Choroid plexus epithelial cell (primary cell): ENCODE measurements at regions not wholly inside any gene's neighbourhood (a gene's known extent, or its start where the extent isn't known, plus 50 kb on each side); places are given as distances from the start of the nearest gene placed in this dataset.

Source experiments
- DNase-seq: peaks from one replicate; pipeline ENCODE4 v3.0.0-alpha.2; 2010; ENCODE audit warnings: low read depth
- H3K4me3 ChIP-seq: 2 replicates; pipeline ENCODE4 v1.5.1; 2011; ENCODE audit warnings: low read depth, mild to moderate bottlenecking, control low read depth, low read length, moderate library complexity
- CTCF ChIP-seq: conservative IDR thresholded peaks from 2 replicates; pipeline ENCODE4 v1.5.1; 2011; ENCODE audit warnings: low read depth, mild to moderate bottlenecking, control low read depth, inconsistent platforms, low read length, moderate library complexity

- peak; percentile 74 for DNase-seq
- peak; percentile 96 for TF ChIP-seq CTCF
- no peak overlapping the region for H3K4me3 ChIP-seq
Measured at GRCh38 chr5:174317256-174317894, 271.9 kb downstream of the NSG2 start.

- no peak for TF ChIP-seq CTCF
- DNase-seq: no peak
- no peak overlapping the region for H3K4me3 ChIP-seq
Measured at GRCh38 chr5:174318578-174318977, 273.1 kb downstream of the NSG2 start.

- DNase-seq: no peak
- no peak overlapping the region for H3K4me3 ChIP-seq
- no peak for TF ChIP-seq CTCF
Measured at GRCh38 chr5:174319551-174319950, 274.0 kb downstream of the NSG2 start.

- TF ChIP-seq CTCF: no peak
- H3K4me3 ChIP-seq: no peak overlapping the region
- no peak for DNase-seq
Measured at GRCh38 chr5:174320051-174320450, 274.5 kb downstream of the NSG2 start.

- no peak overlapping the region for H3K4me3 ChIP-seq
- TF ChIP-seq CTCF: no peak
- DNase-seq: peak; percentile 59
Measured at GRCh38 chr5:174323878-174324281, 278.4 kb downstream of the NSG2 start.

- H3K4me3 ChIP-seq: no peak overlapping the region
- no peak for TF ChIP-seq CTCF
- no peak for DNase-seq
Measured at GRCh38 chr5:174324680-174325079, 279.2 kb downstream of the NSG2 start.

GRCh38 chr5:174325431-174325830 is 279.9 kb downstream of the NSG2 start:
- H3K4me3 ChIP-seq: no peak overlapping the region
- no peak for DNase-seq
- TF ChIP-seq CTCF: no peak
